C1 segment of cervical spinal cord (tissue), 14 donors: ENCODE measurements at regions not wholly inside any gene's neighbourhood (a gene's known extent, or its start where the extent isn't known, plus 50 kb on each side); places are given as distances from the start of the nearest gene placed in this dataset.

ENCODE experiments used
- DNase-seq, 14 donors: peaks; one replicate each; lab custom pipeline; 2025; lab: John Stamatoyannopoulos, UW

- DNase-seq = no peak
These were observed 506.9 kb downstream of the FOXG1 start for GRCh38 chr14:29273513-29273912.

GRCh38 chr14:29274890-29275596 lies 508.5 kb downstream of the FOXG1 start:
- no peak for DNase-seq

GRCh38 chr14:29278301-29279263 lies 512.0 kb downstream of the FOXG1 start:
- DNase-seq = no peak

DNA sequence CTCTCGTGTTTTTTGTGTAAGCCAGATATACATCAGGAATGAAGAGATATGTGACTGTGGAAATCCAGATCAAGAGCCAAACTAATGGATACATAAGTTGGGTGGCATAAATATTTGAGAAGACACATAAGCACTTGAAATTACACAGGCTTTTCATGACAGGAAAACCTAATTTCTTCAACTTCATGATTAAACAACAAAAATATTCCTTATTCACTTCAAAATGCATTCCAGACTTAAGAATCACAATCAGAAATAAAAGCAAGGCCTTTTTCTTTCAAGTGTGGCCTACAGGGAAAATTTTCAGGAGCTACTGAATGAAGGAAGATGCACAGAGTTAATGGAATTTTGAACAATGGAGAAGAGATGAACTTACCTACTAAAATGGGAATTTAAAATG lies 515.6 kb downstream of the FOXG1 start:
- DNase-seq = no peak

- DNase-seq = no peak
These were observed 523.9 kb downstream of the FOXG1 start for GRCh38 chr14:29290441-29290840.

DNA sequence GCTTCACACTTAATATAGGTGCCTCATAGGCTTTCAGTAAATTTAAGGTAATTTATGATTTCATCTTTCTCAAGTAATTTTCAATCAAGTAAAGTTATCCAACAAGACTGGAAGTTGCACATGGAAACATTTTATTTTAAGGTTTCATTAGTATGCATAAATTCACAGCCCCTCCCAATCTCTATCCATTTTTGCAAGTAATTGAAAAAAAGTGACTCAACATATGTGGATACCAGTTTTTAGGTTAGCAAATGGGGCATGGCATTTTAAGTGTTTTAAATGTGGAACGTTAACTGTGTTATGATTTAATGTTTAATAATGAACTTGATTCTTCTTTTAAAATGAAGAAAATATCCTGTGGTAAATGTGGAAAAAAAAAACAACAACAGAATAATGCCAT lies 532.8 kb downstream of the FOXG1 start:
- no peak for DNase-seq

DNA sequence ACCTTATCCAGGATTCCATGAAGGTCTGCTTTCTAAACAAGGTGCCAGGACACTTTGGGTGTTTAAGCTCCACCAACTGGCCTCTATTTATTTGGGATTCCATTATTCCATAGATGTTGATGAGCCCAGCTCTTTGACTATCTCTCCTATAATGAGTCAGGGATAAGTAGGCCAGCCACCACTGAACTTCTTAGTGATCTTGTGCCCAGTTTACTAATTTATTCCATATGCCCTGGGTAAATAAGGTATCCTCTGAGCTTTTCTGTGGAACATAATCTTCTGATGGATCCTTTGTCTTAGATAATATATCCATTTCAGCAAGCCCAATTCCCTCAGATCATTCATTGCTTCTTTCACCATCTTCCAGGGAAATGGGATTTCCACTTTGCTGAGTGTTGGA lies 535.0 kb downstream of the FOXG1 start:
- DNase-seq = no peak

DNA sequence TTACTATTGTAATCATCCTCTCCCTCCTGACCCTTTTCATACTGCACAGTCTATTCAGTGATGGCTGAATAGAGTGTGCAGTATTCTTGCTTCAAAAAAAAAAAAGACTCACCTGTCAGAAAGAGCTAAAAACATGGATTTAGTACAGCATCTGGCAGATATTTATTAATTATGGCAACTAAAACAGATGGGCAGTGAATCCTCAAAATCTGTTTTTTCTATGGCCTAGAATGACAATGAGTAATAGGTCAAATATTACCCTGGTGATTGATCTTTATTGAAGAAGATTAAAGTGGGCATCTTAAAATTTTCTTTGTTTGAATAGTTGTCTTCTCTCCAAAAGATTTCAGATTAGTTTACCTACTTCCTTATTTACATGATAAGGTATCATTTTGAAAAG lies 543.6 kb downstream of the FOXG1 start:
- DNase-seq = no peak

DNA sequence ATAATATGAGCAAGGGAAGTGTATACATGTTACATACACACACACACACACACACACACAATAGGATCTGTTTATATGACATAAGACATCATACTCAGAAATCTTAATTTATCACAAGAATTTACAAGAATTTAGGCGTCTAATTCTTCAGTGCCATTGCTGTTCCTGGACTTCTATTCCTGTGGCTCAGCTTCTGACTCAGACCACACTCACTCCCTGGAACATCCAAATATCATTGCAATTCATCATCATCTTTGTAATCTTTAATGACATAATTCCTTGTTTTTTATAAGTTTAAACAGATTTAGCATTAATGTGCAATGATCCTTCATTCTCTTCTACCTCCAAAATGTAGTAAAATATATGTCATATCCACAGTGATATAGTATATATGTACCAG lies 544.2 kb downstream of the FOXG1 start:
- no peak for DNase-seq

DNA sequence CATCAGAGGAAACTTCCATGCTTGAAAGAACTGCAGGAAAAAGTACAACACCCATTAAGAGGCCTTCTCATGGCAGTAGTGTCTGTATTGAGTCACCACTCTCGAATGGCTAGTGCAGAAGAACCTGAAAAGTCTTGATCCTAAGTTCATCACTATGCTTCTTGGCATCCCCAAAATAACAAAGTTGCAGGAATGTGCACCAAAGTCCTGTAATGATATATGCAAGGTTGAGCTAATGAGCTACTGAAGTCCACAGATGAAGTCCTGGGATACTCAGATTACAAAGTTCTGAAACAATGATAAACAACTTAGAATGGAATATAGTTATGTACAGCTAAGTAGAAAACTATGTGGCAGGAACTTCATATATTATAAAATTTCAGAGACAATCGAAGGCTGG lies 545.4 kb downstream of the FOXG1 start:
- DNase-seq = no peak

DNA sequence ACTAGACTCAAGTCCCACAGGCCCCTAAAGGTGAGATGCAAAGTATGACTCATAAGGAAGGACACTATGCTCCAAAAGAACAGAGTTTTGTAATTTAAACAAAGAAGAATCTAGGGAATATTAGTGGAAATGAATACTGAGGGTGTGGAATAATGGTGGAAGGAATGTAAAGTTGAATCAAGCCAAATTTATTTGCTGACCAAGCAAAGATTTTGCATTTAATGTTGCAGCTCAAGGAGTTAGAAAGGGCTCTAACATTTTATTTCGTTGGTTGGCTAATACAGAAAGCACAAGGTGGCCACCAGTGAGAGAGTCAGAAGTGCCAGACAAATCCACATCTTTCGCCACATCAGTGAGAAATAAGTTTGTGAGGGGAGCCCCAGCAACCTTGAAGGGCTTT lies 550.3 kb downstream of the FOXG1 start:
- DNase-seq = no peak

DNA sequence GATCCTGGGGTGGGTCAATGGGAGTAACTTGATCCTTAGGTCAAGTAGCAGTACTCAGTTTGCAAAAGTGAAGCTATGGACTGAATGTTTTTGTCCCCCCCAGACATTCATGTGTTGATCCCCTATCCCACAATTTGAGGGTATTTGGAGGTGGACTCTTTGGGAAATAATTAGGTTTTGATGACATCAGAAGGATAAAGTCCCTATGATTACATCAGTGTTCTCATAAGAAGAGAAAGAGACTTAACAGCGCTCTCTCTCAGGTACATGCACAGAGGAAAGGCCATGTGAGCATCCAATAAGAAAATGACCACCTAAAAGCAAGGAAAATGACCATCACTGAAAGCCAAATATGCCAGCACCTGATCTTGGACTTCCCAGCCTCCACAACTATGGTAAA lies 550.8 kb downstream of the FOXG1 start:
- DNase-seq = no peak

GRCh38 chr14:29320286-29320685 lies 553.7 kb downstream of the FOXG1 start:
- no peak for DNase-seq

GRCh38 chr14:29321646-29322045 lies 555.1 kb downstream of the FOXG1 start:
- no peak for DNase-seq

- DNase-seq = no peak
These were observed 573.0 kb downstream of the FOXG1 start for GRCh38 chr14:29339494-29340172.

- no peak for DNase-seq
These were observed 579.1 kb downstream of the PRKD1 start for GRCh38 chr14:29348504-29348903.

DNA sequence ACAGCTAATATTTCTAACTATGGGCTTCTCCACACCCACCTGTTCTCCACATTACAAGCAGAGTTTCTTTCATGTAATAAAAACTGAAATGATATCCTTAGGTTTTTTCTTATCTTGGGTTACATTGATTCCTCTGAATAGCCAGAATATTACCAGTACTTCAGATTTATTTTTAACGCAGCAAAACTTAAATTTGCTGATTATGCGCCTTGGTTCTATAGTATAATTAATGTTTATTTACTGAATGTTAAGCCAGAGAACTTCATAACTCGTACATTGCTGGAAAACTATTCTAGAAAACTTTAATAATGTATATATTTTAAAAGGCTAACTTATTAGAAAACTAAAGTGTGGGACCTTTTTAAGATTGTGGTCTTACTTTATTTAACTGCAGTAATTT lies 577.2 kb downstream of the PRKD1 start:
- no peak for DNase-seq

GRCh38 chr14:29351996-29352705 lies 575.5 kb downstream of the PRKD1 start:
- DNase-seq = no peak

DNA sequence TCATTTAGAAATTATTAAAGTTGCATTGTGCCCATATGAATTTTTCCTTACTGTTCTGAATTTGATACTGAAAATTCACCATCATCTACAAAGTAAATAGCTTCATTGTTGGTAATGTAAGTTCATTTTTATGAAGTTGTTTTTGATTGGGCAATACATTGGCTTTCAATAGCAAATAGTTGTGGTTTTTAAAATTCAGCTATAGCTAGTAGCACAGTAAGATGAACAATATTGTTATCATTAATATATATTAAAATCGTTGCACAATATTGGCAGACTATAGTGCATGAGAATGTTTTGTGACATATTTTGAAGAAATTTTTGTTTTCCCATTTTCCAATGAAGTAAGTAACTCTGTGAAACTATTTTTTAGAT lies 575.0 kb downstream of the PRKD1 start:
- no peak for DNase-seq

GRCh38 chr14:29353513-29353912 lies 574.1 kb downstream of the PRKD1 start:
- DNase-seq = no peak

DNA sequence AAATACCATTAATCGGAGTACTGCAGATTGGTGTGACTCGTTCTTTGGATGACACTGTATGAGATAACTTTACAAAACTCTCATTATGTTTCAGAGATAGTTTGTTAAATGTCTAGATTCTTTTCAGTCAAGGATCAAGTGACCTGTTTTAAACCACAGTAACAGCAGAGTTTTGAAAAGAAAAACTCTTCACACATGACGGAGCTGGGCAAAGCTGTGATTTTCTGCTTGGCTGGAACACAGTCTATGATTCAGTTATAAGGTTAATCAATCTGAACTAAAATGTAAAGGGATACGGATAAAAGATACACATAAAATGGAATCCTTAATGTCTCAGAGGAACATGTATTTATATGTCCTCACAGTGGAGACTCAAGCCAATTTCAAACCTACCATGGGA lies 573.2 kb downstream of the PRKD1 start:
- no peak for DNase-seq

DNA sequence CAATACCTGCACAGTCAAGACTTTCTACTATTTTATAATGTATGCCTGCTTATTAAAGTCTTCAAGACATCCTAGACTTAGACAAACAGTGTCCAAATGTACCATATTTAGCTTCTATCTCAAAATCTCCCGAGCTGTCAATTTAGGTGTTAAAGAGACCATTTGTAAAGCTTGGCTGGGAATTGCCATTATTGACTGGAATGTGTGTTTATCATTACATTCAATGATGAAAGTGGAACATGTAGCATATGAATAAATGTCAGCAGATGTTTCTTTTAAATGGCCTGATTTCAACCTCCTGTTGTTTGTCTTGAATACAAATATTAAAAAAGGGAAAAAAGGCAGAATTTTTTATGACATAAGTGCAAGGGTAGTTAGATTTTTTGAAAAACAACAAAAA lies 572.3 kb downstream of the PRKD1 start:
- no peak for DNase-seq
